GM08714 (cell line): ENCODE measurements at regions not wholly inside any gene's neighbourhood (a gene's known extent, or its start where the extent isn't known, plus 50 kb on each side); places are given as distances from the start of the nearest gene placed in this dataset.

Source experiments
- H3K4me3 ChIP-seq: fragments of 200-500 bp; sonication (Bioruptor generic); 2 replicates; pipeline ENCODE4 v1.5.1; 2014; ENCODE audit warnings: mild to moderate bottlenecking, low read length, inconsistent platforms
- ZNF274 ChIP-seq: IDR thresholded peaks from 2 replicates; pipeline ENCODE4 v1.6.1; 2012; ENCODE audit warnings: mild to moderate bottlenecking, low read depth, low read length

GRCh38 chr9:108687006-108687987 lies 168.5 kb downstream of the ACTL7B start:
- no peak overlapping the region for H3K4me3 ChIP-seq
- no peak for TF ChIP-seq ZNF274

DNA sequence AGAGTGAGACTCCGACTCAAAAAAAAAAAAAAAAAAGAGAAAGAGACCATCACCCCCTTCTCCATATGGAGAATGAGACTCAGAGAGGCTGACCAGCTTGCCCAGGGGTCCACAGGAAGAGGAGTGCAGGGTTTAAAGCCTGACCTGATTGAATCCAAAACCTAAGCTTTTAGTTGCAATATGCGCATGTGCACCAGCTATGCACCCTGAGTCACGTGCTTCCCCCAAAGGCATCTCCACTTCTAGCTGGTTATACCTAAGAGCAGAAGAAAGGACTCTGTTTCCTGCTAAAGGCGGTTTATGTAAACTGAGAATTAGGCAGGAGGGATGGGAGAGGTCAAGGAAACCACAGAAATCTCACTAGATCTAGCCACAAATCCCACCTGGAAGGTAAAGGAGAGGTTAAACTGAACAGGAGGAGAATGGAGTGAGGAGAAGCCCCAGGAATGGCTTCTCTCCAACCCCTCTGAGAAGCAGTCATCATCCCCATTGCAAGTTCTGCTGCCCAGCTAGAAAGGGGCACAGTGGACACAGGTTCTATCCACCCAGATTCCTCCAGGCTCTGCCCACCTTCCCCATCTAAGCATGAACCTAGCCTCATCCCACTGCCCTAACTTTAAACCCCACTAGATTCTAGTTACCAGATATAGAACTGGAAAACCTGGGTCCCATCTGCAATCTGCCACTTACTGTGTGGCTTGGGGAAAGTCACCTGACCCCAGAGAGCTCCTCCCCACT lies 171.3 kb downstream of the ACTL7B start:
- TF ChIP-seq ZNF274: no peak

GRCh38 chr9:108683245-108683644 lies 172.5 kb downstream of the ACTL7B start:
- TF ChIP-seq ZNF274: no peak
- no peak overlapping the region for H3K4me3 ChIP-seq

More for the DNA sequence above, 171.3 kb downstream of the ACTL7B start:
- H3K4me3 ChIP-seq: no peak overlapping the region

- no peak overlapping the region for H3K4me3 ChIP-seq
- TF ChIP-seq ZNF274: no peak
These were observed 173.8 kb downstream of the ACTL7B start for GRCh38 chr9:108681851-108682590.

- no peak for TF ChIP-seq ZNF274
- H3K4me3 ChIP-seq: no peak overlapping the region
These were observed 174.8 kb downstream of the ACTL7B start for GRCh38 chr9:108680946-108681345.

GRCh38 chr9:108677776-108678175 lies 178.0 kb downstream of the ACTL7B start:
- no peak for TF ChIP-seq ZNF274

DNA sequence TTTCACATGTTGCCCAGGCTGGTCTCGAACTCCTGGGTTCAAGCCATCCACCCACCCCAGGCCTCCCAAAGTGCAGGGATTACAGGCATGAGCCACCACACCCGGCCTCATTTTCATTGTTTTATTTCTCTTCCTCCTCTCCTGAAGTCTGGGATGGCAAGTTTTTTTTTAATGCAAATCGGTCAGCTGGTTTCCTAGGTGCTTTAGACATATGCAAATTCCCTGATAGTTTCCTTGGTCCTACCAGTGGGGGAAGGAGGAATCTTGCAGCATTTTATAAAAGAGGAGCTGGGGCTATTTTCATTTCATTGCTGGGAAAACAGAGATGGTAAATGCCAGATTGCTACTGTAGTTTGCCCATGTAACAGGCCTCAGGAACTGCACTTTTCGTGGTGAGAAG lies 179.4 kb downstream of the ACTL7B start:
- H3K4me3 ChIP-seq: no peak overlapping the region
- no peak for TF ChIP-seq ZNF274

More at GRCh38 chr9:108677776-108678175, 178.0 kb downstream of the ACTL7B start:
- H3K4me3 ChIP-seq: no peak overlapping the region

DNA sequence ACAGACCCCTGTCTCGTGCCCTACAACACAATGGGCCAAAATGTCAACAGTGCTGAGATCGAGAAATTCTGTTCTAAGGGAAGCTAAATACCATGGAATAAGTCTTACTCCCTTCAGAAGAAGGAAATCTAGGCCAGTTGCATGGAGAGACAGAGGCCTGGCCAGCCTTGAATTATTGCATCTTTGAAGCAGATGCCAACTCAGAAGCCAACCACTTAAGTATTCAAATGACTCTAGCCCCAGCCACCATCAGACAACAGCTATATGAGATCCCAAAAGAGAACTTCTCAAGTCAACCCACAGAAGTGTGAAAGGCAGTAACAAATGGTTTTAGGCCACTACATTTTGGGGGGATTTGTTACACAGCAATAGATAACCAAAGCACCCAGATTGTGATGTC lies 180.1 kb downstream of the ACTL7B start:
- no peak for TF ChIP-seq ZNF274
- H3K4me3 ChIP-seq: no peak overlapping the region

GRCh38 chr9:108674766-108675530 lies 180.8 kb downstream of the ACTL7B start:
- no peak overlapping the region for H3K4me3 ChIP-seq
- TF ChIP-seq ZNF274: no peak

GRCh38 chr9:108673386-108673785 lies 182.4 kb downstream of the ACTL7B start:
- TF ChIP-seq ZNF274: no peak
- H3K4me3 ChIP-seq: no peak overlapping the region

- H3K4me3 ChIP-seq: no peak overlapping the region
- no peak for TF ChIP-seq ZNF274
These were observed 183.2 kb downstream of the ACTL7B start for GRCh38 chr9:108672475-108673190.

GRCh38 chr9:108671794-108672193 lies 184.0 kb downstream of the ACTL7B start:
- no peak overlapping the region for H3K4me3 ChIP-seq
- no peak for TF ChIP-seq ZNF274

DNA sequence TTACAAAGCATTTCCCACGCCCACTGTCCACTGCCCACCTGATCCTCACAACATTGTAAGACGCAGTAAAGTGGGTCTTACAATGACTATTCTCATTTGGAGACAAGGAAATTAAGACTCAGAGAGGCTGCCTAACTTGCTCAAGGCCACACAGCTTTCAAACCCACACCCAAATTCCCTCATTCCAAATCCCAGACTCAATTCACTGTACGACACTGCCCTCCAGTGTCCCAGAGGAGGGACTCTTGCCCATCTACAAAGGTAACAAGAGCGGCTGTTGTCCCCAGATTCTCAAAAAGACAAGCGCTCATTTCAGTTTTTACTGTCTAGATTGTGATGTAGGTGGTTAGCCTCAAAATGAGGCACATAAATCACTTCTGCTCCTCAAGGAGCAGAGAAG lies 184.6 kb downstream of the ACTL7B start:
- no peak for TF ChIP-seq ZNF274
- H3K4me3 ChIP-seq: no peak overlapping the region
